ENCODE measurements at regions not wholly inside any gene's neighbourhood (a gene's known extent, or its start where the extent isn't known, plus 50 kb on each side); places are given as distances from the start of the nearest gene placed in this dataset.

DNA sequence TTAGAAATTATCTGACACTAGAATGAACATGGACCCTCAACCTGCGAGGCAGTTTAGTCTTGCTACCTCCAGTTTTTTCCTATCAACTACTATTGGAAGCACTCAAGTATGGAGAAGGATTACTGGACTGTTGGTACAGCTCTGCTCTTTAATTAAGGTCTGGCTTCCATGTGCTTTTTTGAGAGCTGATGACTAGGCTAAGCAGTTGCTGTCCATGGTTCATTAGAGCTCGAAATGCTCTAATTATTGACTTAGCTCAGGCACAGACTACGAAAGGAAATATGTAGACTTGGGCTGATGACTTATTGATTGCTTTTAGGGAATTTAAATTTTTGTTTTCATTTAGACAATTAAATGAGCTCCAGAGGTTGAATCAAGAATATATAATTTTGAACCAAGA is 1281.6 kb downstream of the HACE1 start (continued):
- TF ChIP-seq, protein P1, sequence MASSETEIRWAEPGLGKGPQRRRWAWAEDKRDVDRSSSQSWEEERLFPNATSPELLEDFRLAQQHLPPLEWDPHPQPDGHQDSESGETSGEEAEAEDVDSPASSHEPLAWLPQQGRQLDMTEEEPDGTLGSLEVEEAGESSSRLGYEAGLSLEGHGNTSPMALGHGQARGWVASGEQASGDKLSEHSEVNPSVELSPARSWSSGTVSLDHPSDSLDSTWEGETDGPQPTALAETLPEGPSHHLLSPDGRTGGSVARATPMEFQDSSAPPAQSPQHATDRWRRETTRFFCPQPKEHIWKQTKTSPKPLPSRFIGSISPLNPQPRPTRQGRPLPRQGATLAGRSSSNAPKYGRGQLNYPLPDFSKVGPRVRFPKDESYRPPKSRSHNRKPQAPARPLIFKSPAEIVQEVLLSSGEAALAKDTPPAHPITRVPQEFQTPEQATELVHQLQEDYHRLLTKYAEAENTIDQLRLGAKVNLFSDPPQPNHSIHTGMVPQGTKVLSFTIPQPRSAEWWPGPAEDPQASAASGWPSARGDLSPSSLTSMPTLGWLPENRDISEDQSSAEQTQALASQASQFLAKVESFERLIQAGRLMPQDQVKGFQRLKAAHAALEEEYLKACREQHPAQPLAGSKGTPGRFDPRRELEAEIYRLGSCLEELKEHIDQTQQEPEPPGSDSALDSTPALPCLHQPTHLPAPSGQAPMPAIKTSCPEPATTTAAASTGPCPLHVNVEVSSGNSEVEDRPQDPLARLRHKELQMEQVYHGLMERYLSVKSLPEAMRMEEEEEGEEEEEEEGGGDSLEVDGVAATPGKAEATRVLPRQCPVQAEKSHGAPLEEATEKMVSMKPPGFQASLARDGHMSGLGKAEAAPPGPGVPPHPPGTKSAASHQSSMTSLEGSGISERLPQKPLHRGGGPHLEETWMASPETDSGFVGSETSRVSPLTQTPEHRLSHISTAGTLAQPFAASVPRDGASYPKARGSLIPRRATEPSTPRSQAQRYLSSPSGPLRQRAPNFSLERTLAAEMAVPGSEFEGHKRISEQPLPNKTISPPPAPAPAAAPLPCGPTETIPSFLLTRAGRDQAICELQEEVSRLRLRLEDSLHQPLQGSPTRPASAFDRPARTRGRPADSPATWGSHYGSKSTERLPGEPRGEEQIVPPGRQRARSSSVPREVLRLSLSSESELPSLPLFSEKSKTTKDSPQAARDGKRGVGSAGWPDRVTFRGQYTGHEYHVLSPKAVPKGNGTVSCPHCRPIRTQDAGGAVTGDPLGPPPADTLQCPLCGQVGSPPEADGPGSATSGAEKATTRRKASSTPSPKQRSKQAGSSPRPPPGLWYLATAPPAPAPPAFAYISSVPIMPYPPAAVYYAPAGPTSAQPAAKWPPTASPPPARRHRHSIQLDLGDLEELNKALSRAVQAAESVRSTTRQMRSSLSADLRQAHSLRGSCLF (CRISPR knock-in tag; IDR thresholded peaks at IDR 0.05; ENCODE audit: borderline replicate concordance) = no peak

DNA sequence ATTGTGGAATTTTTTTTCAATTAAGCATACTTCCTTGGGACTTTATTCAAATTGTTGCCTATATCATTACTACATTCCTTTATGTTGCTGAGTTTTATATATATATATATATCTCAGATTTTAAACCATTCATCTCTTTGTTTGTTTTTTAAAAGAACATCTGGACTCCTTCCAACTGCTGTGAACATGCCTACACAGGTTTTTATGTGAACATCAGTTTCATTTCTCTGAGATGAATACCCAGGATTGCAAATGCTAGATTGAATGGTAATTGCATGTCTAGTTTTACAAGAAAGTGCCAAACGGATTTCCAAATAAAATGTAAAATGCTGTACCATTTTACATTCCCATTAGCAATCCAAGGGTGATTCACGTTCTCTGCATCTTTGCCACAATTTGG is 1289.3 kb downstream of the HACE1 start:
- ChIA-PET POLR2A (no interaction called here), CTCF (ENCODE audit: low intra/inter-chr PET ratio, low total read pairs) (no interaction called here)
- H3K79me2 ChIP-seq (ENCODE audit: insufficient read depth, low read length) = no peaks in the 10 kb centered on the region
- H3K27ac ChIP-seq (ENCODE audit: extremely low read length, insufficient read depth, low read length) = no peak overlapping the region
- intact Hi-C loops (cut with micrococcal nuclease; ENCODE audit: unreplicated experiment) (no loop called here), in situ Hi-C loops (cut with HindIII; ENCODE audit: extremely low pct_ligation_motif_present, low pct_unique_long_range_greater_than_20kb) (no loop called here)
- FAIRE-seq (no peak), DNase-seq (ENCODE audit: low spot score) (no peak), ATAC-seq (no peak)
- H2AFZ ChIP-seq (ENCODE audit: low read length) = no peak overlapping the region
- no peaks in the 10 kb centered on the region for H3K27me3 ChIP-seq (ENCODE audit: control insufficient read depth in 1 of 2, insufficient read depth in 2 of 2, low read length in 2 of 2)
- no TSS peak for BruUV-seq (replicated peaks)
- H3K4me2 ChIP-seq (ENCODE audit: low read depth, low read length) = no peak overlapping the region
- no peaks in the 10 kb centered on the region for H3K36me3 ChIP-seq (replicated peaks in 1 of 2; ENCODE audit: control insufficient read depth in 1 of 2, insufficient read depth in 2 of 2, low read length in 2 of 2)
- H3K4me3 ChIP-seq (replicated peaks in 1 of 3; ENCODE audit: insufficient read depth in 1 of 3, low read depth in 2 of 3, low read length in 3 of 3) = no peak overlapping the region
- 2% methylated on average over 2 of the region's 2 CpGs for WGBS (ENCODE audit: low lambda C conversion rate)
- H4K20me1 ChIP-seq (ENCODE audit: insufficient read depth, low read length) = no peaks in the 10 kb centered on the region
- no peaks in the 10 kb centered on the region for H3K9me3 ChIP-seq (ENCODE audit: low read length)
- no peaks in the 10 kb centered on the region for H3K4me1 ChIP-seq (ENCODE audit: insufficient read depth, low read length)
- H3K9ac ChIP-seq (ENCODE audit: insufficient read depth, low read depth, low read length) = no peak overlapping the region
- TF ChIP-seq ZNF589 (CRISPR knock-in tag; conservative IDR thresholded peaks at IDR 0.05) (no peak), YEATS4 (CRISPR knock-in tag; IDR thresholded peaks at IDR 0.05; ENCODE audit: borderline replicate concordance) (no peak), PCBP1 (IDR thresholded peaks at IDR 0.05; ENCODE audit: borderline replicate concordance, low read depth, low read length) (no peak), ZFAT (CRISPR knock-in tag; conservative IDR thresholded peaks at IDR 0.05) (no peak), ZNF235 (CRISPR knock-in tag; IDR thresholded peaks at IDR 0.05; ENCODE audit: borderline replicate concordance) (no peak), NFKB2 (CRISPR knock-in tag; IDR thresholded peaks at IDR 0.05; ENCODE audit: borderline replicate concordance) (no peak), TSC22D2 (CRISPR knock-in tag; IDR thresholded peaks at IDR 0.05; ENCODE audit: borderline replicate concordance) (no peak), ZNF33A (CRISPR knock-in tag; IDR thresholded peaks at IDR 0.05; ENCODE audit: borderline replicate concordance) (no peak), ZFP37 (CRISPR knock-in tag; IDR thresholded peaks at IDR 0.05; ENCODE audit: borderline replicate concordance) (no peak), NBN (conservative IDR thresholded peaks at IDR 0.05) (no peak)
- TF ChIP-seq, protein P2, sequence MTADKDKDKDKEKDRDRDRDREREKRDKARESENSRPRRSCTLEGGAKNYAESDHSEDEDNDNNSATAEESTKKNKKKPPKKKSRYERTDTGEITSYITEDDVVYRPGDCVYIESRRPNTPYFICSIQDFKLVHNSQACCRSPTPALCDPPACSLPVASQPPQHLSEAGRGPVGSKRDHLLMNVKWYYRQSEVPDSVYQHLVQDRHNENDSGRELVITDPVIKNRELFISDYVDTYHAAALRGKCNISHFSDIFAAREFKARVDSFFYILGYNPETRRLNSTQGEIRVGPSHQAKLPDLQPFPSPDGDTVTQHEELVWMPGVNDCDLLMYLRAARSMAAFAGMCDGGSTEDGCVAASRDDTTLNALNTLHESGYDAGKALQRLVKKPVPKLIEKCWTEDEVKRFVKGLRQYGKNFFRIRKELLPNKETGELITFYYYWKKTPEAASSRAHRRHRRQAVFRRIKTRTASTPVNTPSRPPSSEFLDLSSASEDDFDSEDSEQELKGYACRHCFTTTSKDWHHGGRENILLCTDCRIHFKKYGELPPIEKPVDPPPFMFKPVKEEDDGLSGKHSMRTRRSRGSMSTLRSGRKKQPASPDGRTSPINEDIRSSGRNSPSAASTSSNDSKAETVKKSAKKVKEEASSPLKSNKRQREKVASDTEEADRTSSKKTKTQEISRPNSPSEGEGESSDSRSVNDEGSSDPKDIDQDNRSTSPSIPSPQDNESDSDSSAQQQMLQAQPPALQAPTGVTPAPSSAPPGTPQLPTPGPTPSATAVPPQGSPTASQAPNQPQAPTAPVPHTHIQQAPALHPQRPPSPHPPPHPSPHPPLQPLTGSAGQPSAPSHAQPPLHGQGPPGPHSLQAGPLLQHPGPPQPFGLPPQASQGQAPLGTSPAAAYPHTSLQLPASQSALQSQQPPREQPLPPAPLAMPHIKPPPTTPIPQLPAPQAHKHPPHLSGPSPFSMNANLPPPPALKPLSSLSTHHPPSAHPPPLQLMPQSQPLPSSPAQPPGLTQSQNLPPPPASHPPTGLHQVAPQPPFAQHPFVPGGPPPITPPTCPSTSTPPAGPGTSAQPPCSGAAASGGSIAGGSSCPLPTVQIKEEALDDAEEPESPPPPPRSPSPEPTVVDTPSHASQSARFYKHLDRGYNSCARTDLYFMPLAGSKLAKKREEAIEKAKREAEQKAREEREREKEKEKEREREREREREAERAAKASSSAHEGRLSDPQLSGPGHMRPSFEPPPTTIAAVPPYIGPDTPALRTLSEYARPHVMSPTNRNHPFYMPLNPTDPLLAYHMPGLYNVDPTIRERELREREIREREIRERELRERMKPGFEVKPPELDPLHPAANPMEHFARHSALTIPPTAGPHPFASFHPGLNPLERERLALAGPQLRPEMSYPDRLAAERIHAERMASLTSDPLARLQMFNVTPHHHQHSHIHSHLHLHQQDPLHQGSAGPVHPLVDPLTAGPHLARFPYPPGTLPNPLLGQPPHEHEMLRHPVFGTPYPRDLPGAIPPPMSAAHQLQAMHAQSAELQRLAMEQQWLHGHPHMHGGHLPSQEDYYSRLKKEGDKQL (CRISPR knock-in tag; IDR thresholded peaks at IDR 0.05; ENCODE audit: low read depth) = no peak
- TF ChIP-seq, protein P3, sequence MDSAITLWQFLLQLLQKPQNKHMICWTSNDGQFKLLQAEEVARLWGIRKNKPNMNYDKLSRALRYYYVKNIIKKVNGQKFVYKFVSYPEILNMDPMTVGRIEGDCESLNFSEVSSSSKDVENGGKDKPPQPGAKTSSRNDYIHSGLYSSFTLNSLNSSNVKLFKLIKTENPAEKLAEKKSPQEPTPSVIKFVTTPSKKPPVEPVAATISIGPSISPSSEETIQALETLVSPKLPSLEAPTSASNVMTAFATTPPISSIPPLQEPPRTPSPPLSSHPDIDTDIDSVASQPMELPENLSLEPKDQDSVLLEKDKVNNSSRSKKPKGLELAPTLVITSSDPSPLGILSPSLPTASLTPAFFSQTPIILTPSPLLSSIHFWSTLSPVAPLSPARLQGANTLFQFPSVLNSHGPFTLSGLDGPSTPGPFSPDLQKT (CRISPR knock-in tag; IDR thresholded peaks at IDR 0.05; ENCODE audit: borderline replicate concordance) = no peak

Data from HepG2 (cell line).